Keratinocyte (primary cell): ENCODE measurements at regions not wholly inside any gene's neighbourhood (a gene's known extent, or its start where the extent isn't known, plus 50 kb on each side); places are given as distances from the start of the nearest gene placed in this dataset.

Experiments
- DNase-seq: peaks from one replicate; pipeline ENCODE4 v3.0.0-alpha.2; 2011; ENCODE audit warnings: low read depth, missing footprints, low spot score
- FAIRE-seq: peaks from 2 replicates; lab custom pipeline; 2011; peaks lifted over from hg19 to GRCh38; lab: Jason Lieb, UNC
- H2AFZ ChIP-seq: 2 replicates; pipeline ENCODE4 v1.6.0; 2012; ENCODE audit warnings: low read length, control low read depth, inconsistent platforms; ENCODE audit not compliant: control insufficient read depth
- H3K27ac ChIP-seq: 2 replicates; pipeline ENCODE4 v1.5.1; 2011; ENCODE audit warnings: low read length; ENCODE audit not compliant: control insufficient read depth, insufficient read depth
- H3K27me3 ChIP-seq: 3 replicates; pipeline ENCODE4 v1.6.0; 2011; ENCODE audit warnings: low read length; ENCODE audit not compliant: control insufficient read depth, insufficient read depth; ENCODE audit errors: extremely low read depth
- H3K36me3 ChIP-seq, 2 experiments: 2 replicates in 1 of 2; 3 replicates in 1 of 2; pipeline ENCODE4 v1.5.1; 2011; ENCODE audit warnings: low read length in 2 of 2, mild to moderate bottlenecking in 1 of 2; ENCODE audit not compliant: control insufficient read depth in 2 of 2, insufficient read depth in 2 of 2; ENCODE audit errors: extremely low read depth in 1 of 2
- H3K4me1 ChIP-seq: 3 replicates; pipeline ENCODE4 v1.5.1; 2011; ENCODE audit warnings: low read length; ENCODE audit not compliant: control insufficient read depth, insufficient read depth; ENCODE audit errors: extremely low read depth
- H3K4me2 ChIP-seq: 3 replicates; pipeline ENCODE4 v1.6.0; 2011; ENCODE audit warnings: low read depth, low read length; ENCODE audit not compliant: control insufficient read depth, insufficient read depth; ENCODE audit errors: extremely low read depth
- H3K4me3 ChIP-seq, 3 experiments: fragments of 200-600 bp in 1 of 3; sonication (generic) in 1 of 3; 2 replicates in 2 of 3; 3 replicates in 1 of 3; pipeline ENCODE4 v1.5.1; 2011 to 2016; ENCODE audit warnings: low read length in 3 of 3, mild to moderate bottlenecking in 3 of 3, control low read depth in 2 of 3, inconsistent platforms in 1 of 3, low read depth in 1 of 3, mixed read lengths in 1 of 3, mixed run types in 1 of 3, moderate library complexity in 1 of 3; ENCODE audit not compliant: control insufficient read depth in 2 of 3, insufficient read depth in 2 of 3; ENCODE audit errors: extremely low read depth in 1 of 3
- H3K79me2 ChIP-seq: 2 replicates; pipeline ENCODE4 v1.6.0; 2012; ENCODE audit warnings: low read length; ENCODE audit not compliant: control insufficient read depth, insufficient read depth
- H3K9ac ChIP-seq: 3 replicates; pipeline ENCODE4 v1.6.0; 2011; ENCODE audit warnings: low read length; ENCODE audit not compliant: control insufficient read depth, insufficient read depth; ENCODE audit errors: extremely low read depth
- H3K9me1 ChIP-seq: 3 replicates; pipeline ENCODE4 v1.6.0; 2011; ENCODE audit warnings: low read length; ENCODE audit not compliant: control insufficient read depth, insufficient read depth; ENCODE audit errors: extremely low read depth
- H3K9me3 ChIP-seq: 2 replicates; pipeline ENCODE4 v1.5.1; 2012; ENCODE audit warnings: low read depth, low read length; ENCODE audit not compliant: control insufficient read depth
- H4K20me1 ChIP-seq: 3 replicates; pipeline ENCODE4 v1.6.0; 2011; ENCODE audit warnings: low read length; ENCODE audit not compliant: control insufficient read depth, insufficient read depth; ENCODE audit errors: extremely low read depth
- CTCF ChIP-seq, 3 experiments: IDR thresholded peaks in 1 of 3; conservative IDR thresholded peaks in 1 of 3; optimal IDR thresholded peaks in 1 of 3; 2 replicates in 2 of 3; 3 replicates in 1 of 3; pipeline versions ENCODE3 to v1.5.1; 2011; ENCODE audit warnings: low read length in 3 of 3, mild to moderate bottlenecking in 3 of 3, moderate library complexity in 2 of 3, control low read depth in 1 of 3, inconsistent platforms in 1 of 3; ENCODE audit not compliant: insufficient read depth in 2 of 3; ENCODE audit errors: extremely low read depth in 1 of 3
- EZH2 ChIP-seq: IDR thresholded peaks from one replicate; pipeline ENCODE4 v1.6.1; 2012; ENCODE audit warnings: inconsistent platforms, mild to moderate bottlenecking, low read length, moderate library complexity
- dilution Hi-C: fragments of 300-500 bp; cut with MboI; formaldehyde crosslinking; loops from one replicate; pipeline ENCODE4 v1.7.0; 2020; ENCODE audit warnings: low sequenced_read_pairs; ENCODE audit not compliant: extremely low pct_ligation_motif_present

GRCh38 chr6:112576423-112576822 lies 229.3 kb downstream of the RFPL4B start:
- no peaks in the 10 kb centered on the region for H3K9me1 ChIP-seq
- no peak overlapping the region for H3K9ac ChIP-seq
- H3K36me3 ChIP-seq: no peaks in the 10 kb centered on the region
- H4K20me1 ChIP-seq: no peaks in the 10 kb centered on the region
- H3K27me3 ChIP-seq: no peaks in the 10 kb centered on the region
- DNase-seq (no peak), FAIRE-seq (no peak)
- dilution Hi-C loops: no loop called here
- TF ChIP-seq CTCF (optimal IDR thresholded peaks at IDR 0.05 in 1 of 3, IDR thresholded peaks at IDR 0.05 in 1 of 3, conservative IDR thresholded peaks at IDR 0.05 in 1 of 3; ENCODE audit: extremely low read depth in 1 of 3, insufficient read depth in 2 of 3, low read length in 3 of 3): no peak
- TF ChIP-seq EZH2: no peak
- H3K9me3 ChIP-seq: no peaks in the 10 kb centered on the region
- H3K4me3 ChIP-seq: no peak overlapping the region
- no peaks in the 10 kb centered on the region for H3K4me1 ChIP-seq
- no peak overlapping the region for H3K4me2 ChIP-seq
- no peak overlapping the region for H2AFZ ChIP-seq
- H3K27ac ChIP-seq: no peak overlapping the region
- H3K79me2 ChIP-seq: no peaks in the 10 kb centered on the region

- no peaks in the 10 kb centered on the region for H3K79me2 ChIP-seq
- no peak overlapping the region for H3K4me2 ChIP-seq
- no peak overlapping the region for H3K27ac ChIP-seq
- dilution Hi-C loops: no loop called here
- H3K4me1 ChIP-seq: no peaks in the 10 kb centered on the region
- H3K9ac ChIP-seq: no peak overlapping the region
- no peak overlapping the region for H3K4me3 ChIP-seq
- H2AFZ ChIP-seq: no peak overlapping the region
- H4K20me1 ChIP-seq: no peaks in the 10 kb centered on the region
- DNase-seq: no peak
- no peaks in the 10 kb centered on the region for H3K9me3 ChIP-seq
- no peak for FAIRE-seq
- H3K36me3 ChIP-seq: no peaks in the 10 kb centered on the region
- H3K9me1 ChIP-seq: no peaks in the 10 kb centered on the region
- no peaks in the 10 kb centered on the region for H3K27me3 ChIP-seq
- TF ChIP-seq EZH2: no peak
Observed at GRCh38 chr6:112579601-112580000, 232.5 kb downstream of the RFPL4B start.

GRCh38 chr6:112581015-112581414 lies 233.9 kb downstream of the RFPL4B start:
- Histone ChIP-seq H3K4me1 (no peaks in the 10 kb centered on the region), H3K9me1 (no peaks in the 10 kb centered on the region), H3K27me3 (no peaks in the 10 kb centered on the region), H4K20me1 (no peaks in the 10 kb centered on the region), H3K4me2 (no peak overlapping the region), H3K79me2 (no peaks in the 10 kb centered on the region), H3K36me3 (no peaks in the 10 kb centered on the region), H3K9me3 (no peaks in the 10 kb centered on the region), H3K4me3 (no peak overlapping the region), H3K9ac (no peak overlapping the region), H3K27ac (no peak overlapping the region), H2AFZ (no peak overlapping the region)
- DNase-seq: no peak
- no peak for TF ChIP-seq CTCF (optimal IDR thresholded peaks at IDR 0.05 in 1 of 3, IDR thresholded peaks at IDR 0.05 in 1 of 3, conservative IDR thresholded peaks at IDR 0.05 in 1 of 3; ENCODE audit: extremely low read depth in 1 of 3, insufficient read depth in 2 of 3, low read length in 3 of 3)
- TF ChIP-seq EZH2: no peak
- dilution Hi-C loops: no loop called here
- no peak for FAIRE-seq
